PFSK-1 (cell line): ENCODE measurements at regions not wholly inside any gene's neighbourhood (a gene's known extent, or its start where the extent isn't known, plus 50 kb on each side); places are given as distances from the start of the nearest gene placed in this dataset.

Experiments used
- FOXP2 ChIP-seq: optimal IDR thresholded peaks from 2 replicates; pipeline ENCODE3; 2011; ENCODE audit warnings: borderline replicate concordance, control low read depth, inconsistent platforms; ENCODE audit not compliant: insufficient read depth; ENCODE audit errors: extremely low read length, extremely low read depth
- POLR2AphosphoS5 ChIP-seq: IDR thresholded peaks from 2 replicates; pipeline ENCODE4 v1.6.1; 2012; ENCODE audit warnings: low read depth, mild to moderate bottlenecking, control low read depth, low read length, moderate library complexity
- REST ChIP-seq, 2 experiments: IDR thresholded peaks; 2 replicates each; pipeline versions ENCODE4 v1.6.1 to v1.8.0; 2011 to 2012; ENCODE audit warnings: low read depth in 2 of 2, low read length in 2 of 2, control low read depth in 1 of 2, inconsistent platforms in 1 of 2, mild to moderate bottlenecking in 1 of 2, moderate library complexity in 1 of 2; ENCODE audit not compliant: insufficient read depth in 1 of 2
- SIN3A ChIP-seq: IDR thresholded peaks from 2 replicates; pipeline ENCODE4 v1.6.1; 2012; ENCODE audit warnings: mild to moderate bottlenecking, low read length, moderate library complexity, borderline replicate concordance; ENCODE audit not compliant: insufficient read depth
- TAF1 ChIP-seq: IDR thresholded peaks from 2 replicates; pipeline ENCODE4 v1.6.1; 2012; ENCODE audit warnings: low read length, control low read depth, borderline replicate concordance; ENCODE audit not compliant: insufficient read depth

GRCh38 chr16:88283596-88283995 is 99.2 kb upstream of the ZNF469 start:
- TF ChIP-seq FOXP2 (no peak), SIN3A (no peak), TAF1 (no peak), REST (IDR thresholded peaks at IDR 0.05; ENCODE audit: insufficient read depth in 1 of 2, low read depth in 2 of 2, low read length in 2 of 2) (no peak)

- TF ChIP-seq SIN3A (no peak), POLR2AphosphoS5 (no peak), FOXP2 (no peak), REST (IDR thresholded peaks at IDR 0.05; ENCODE audit: insufficient read depth in 1 of 2, low read depth in 2 of 2, low read length in 2 of 2) (no peak), TAF1 (no peak)
Observed at GRCh38 chr16:88284101-88284500, 98.7 kb upstream of the ZNF469 start.

- TF ChIP-seq POLR2AphosphoS5 = no peak
- TF ChIP-seq SIN3A = no peak
- TF ChIP-seq REST (IDR thresholded peaks at IDR 0.05; ENCODE audit: insufficient read depth in 1 of 2, low read depth in 2 of 2, low read length in 2 of 2) = no peak
- TF ChIP-seq FOXP2 = no peak
- TF ChIP-seq TAF1 = no peak
Observed at GRCh38 chr16:88284626-88285513, 97.9 kb upstream of the ZNF469 start.

- no peak for TF ChIP-seq REST (IDR thresholded peaks at IDR 0.05; ENCODE audit: insufficient read depth in 1 of 2, low read depth in 2 of 2, low read length in 2 of 2)
Observed at GRCh38 chr16:88285514-88285822, 97.3 kb upstream of the ZNF469 start.
